AG09309 (cell line): ENCODE measurements at regions not wholly inside any gene's neighbourhood (a gene's known extent, or its start where the extent isn't known, plus 50 kb on each side); places are given as distances from the start of the nearest gene placed in this dataset.

Source experiments
- DNase-seq: peaks from one replicate; pipeline ENCODE4 v3.0.0-alpha.2; 2010; ENCODE audit warnings: low read depth
- H3K4me3 ChIP-seq: 2 replicates; pipeline ENCODE4 v1.5.1; 2011; ENCODE audit warnings: mild to moderate bottlenecking, low read depth, low read length, moderate library complexity; ENCODE audit not compliant: control insufficient read depth
- CTCF ChIP-seq: IDR thresholded peaks from 2 replicates; pipeline ENCODE4 v1.5.1; 2011; ENCODE audit warnings: mild to moderate bottlenecking, low read depth, low read length, inconsistent platforms; ENCODE audit not compliant: insufficient read depth, control insufficient read depth; ENCODE audit errors: missing control alignments

GRCh38 chr3:165903885-165904630 lies 66.8 kb upstream of the BCHE start:
- DNase-seq, result no peak
- no peak overlapping the region for H3K4me3 ChIP-seq
- TF ChIP-seq CTCF, result no peak

GRCh38 chr3:165899066-165899465 lies 61.8 kb upstream of the BCHE start:
- no peak overlapping the region for H3K4me3 ChIP-seq
- DNase-seq, result no peak
- no peak for TF ChIP-seq CTCF

GRCh38 chr3:165897137-165897536 lies 59.9 kb upstream of the BCHE start:
- TF ChIP-seq CTCF, result no peak
- DNase-seq, result no peak
- H3K4me3 ChIP-seq, result no peak overlapping the region

GRCh38 chr3:165895919-165896318 lies 58.7 kb upstream of the BCHE start:
- DNase-seq, result no peak
- TF ChIP-seq CTCF, result no peak
- no peak overlapping the region for H3K4me3 ChIP-seq

GRCh38 chr3:165892565-165892964 lies 55.3 kb upstream of the BCHE start:
- no peak for TF ChIP-seq CTCF
- H3K4me3 ChIP-seq, result no peak overlapping the region
- no peak for DNase-seq
